Right cardiac atrium (tissue), 5 donors: ENCODE measurements at regions not wholly inside any gene's neighbourhood (a gene's known extent, or its start where the extent isn't known, plus 50 kb on each side); places are given as distances from the start of the nearest gene placed in this dataset.
A peak's percentile ranks its signal among the peaks of the same experiment; 100 is the strongest.
"Not testable (repeated sequence)": the region's sequence is repeated elsewhere in the genome, so short reads cannot be mapped to it uniquely, and the experiment has no call there.

Experiments
- ATAC-seq, 2 donors: fragments of 200-7000 bp; cut with Tn5 transposase; one replicate each; pipeline versions ENCODE4 v1.8.0 to v1.9.1; 2020; ENCODE audit warnings: moderate library complexity in 2 of 2, mild to moderate bottlenecking in 1 of 2
- DNase-seq, 3 donors: peaks; one replicate each; pipeline ENCODE4 v3.0.0-alpha.2; 2020
- H3K27ac ChIP-seq: one replicate; pipeline ENCODE4 v1.5.1; 2013; ENCODE audit warnings: mild to moderate bottlenecking, low read length, control low read depth, moderate library complexity
- H3K27me3 ChIP-seq: one replicate; pipeline ENCODE4 v1.6.1; 2013; ENCODE audit not compliant: control insufficient read depth, insufficient read depth
- H3K4me1 ChIP-seq: one replicate; pipeline ENCODE4 v1.6.1; 2013; ENCODE audit warnings: low read length; ENCODE audit not compliant: control insufficient read depth, insufficient read depth
- H3K4me3 ChIP-seq: one replicate; pipeline ENCODE4 v1.5.1; 2013; ENCODE audit warnings: low read length, control low read depth
- H3K9me3 ChIP-seq: one replicate; pipeline ENCODE4 v1.6.1; 2013; ENCODE audit warnings: low read length; ENCODE audit not compliant: control insufficient read depth
- WGBS: extraction: QIAGEN DNeasy Blood & Tissue Kit; methylation state at CpG from one replicate; pipeline ENCODE4 v1.1.7; 2013; 5-methylcytosine and 5-hydroxymethylcytosine counted together
- intact Hi-C, 4 donors: fragments of 100-400 bp; cut with DNase I; formaldehyde crosslinking; loops; one replicate each; pipeline versions ENCODE4 v1.11.0 to v1.14.0; 2022 to 2023
- donor health status: healthy with polysubstance abuse.
- donor health status: DM: no; HTN: yes; CAD: no.
- donor health status: DM: no; HTN: no; CAD: no.
- donor health status: DM: no; HTN: yes; CAD: no; lungs with severe emphysema.
- donor health status: DM: yes; HTN: yes; CAD: no.

GRCh38 chr21:38905752-38906151 lies 100.0 kb downstream of the ETS2 start:
- Histone ChIP-seq H3K27me3 (no peaks in the 10 kb centered on the region), H3K27ac (no peak overlapping the region), H3K4me3 (no peak overlapping the region), H3K4me1 (peaks cover 9% of the 10 kb centered on the region), H3K9me3 (no peaks in the 10 kb centered on the region)
- ATAC-seq (no peak), DNase-seq (no peak)
- intact Hi-C loops, result no loop called here
- WGBS, result 76% methylated on average over 8 of the region's 8 CpGs

- no peaks in the 10 kb centered on the region for H3K27me3 ChIP-seq
- no peak for DNase-seq
- ATAC-seq, result no peak
- no peaks in the 10 kb centered on the region for H3K9me3 ChIP-seq
- no peak overlapping the region for H3K4me3 ChIP-seq
- H3K27ac ChIP-seq, result no peak overlapping the region
- intact Hi-C loops, result no loop called here
- WGBS, result 89% methylated on average over 4 of the region's 4 CpGs
- H3K4me1 ChIP-seq, result peaks cover 9% of the 10 kb centered on the region
These were observed 99.6 kb downstream of the ETS2 start for GRCh38 chr21:38905328-38905727.

GRCh38 chr21:38903690-38904139 lies 98.0 kb downstream of the ETS2 start:
- Histone ChIP-seq H3K4me1 (peaks cover 8% of the 10 kb centered on the region), H3K27me3 (no peaks in the 10 kb centered on the region), H3K9me3 (no peaks in the 10 kb centered on the region), H3K27ac (peak overlapping the region; percentile 88), H3K4me3 (no peak overlapping the region)
- intact Hi-C loops, result no loop called here
- WGBS, result 49% methylated on average over 13 of the region's 13 CpGs
- ATAC-seq (peak; percentile 12 to 17), DNase-seq (peak in 2 of 3 donors; percentile 36 to 61)

- H3K9me3 ChIP-seq, result no peaks in the 10 kb centered on the region
- no peaks in the 10 kb centered on the region for H3K27me3 ChIP-seq
- DNase-seq, result no peak
- H3K27ac ChIP-seq, result peak overlapping the region; percentile 88
- intact Hi-C loops, result no loop called here
- ATAC-seq, result no peak
- H3K4me3 ChIP-seq, result no peak overlapping the region
- 89% methylated on average over 9 of the region's 9 CpGs for WGBS
- peaks cover 8% of the 10 kb centered on the region for H3K4me1 ChIP-seq
These were observed 97.1 kb downstream of the ETS2 start for GRCh38 chr21:38902608-38903445.

- no peaks in the 10 kb centered on the region for H3K9me3 ChIP-seq
- no peaks in the 10 kb centered on the region for H3K4me1 ChIP-seq
- intact Hi-C loops, result no loop called here
- H3K27ac ChIP-seq, result no peak overlapping the region
- 79% methylated on average over 2 of the region's 2 CpGs for WGBS
- H3K4me3 ChIP-seq, result no peak overlapping the region
- no peak for ATAC-seq
- DNase-seq, result no peak
- H3K27me3 ChIP-seq, result no peaks in the 10 kb centered on the region
These were observed 94.8 kb downstream of the ETS2 start for GRCh38 chr21:38900499-38900898.

GRCh38 chr21:38899985-38900384 lies 94.3 kb downstream of the ETS2 start:
- not testable (repeated sequence) for H3K4me1 ChIP-seq, ATAC-seq, H3K27ac ChIP-seq, H3K27me3 ChIP-seq, DNase-seq, H3K4me3 ChIP-seq, H3K9me3 ChIP-seq
- WGBS, result 88% methylated on average over 6 of the region's 6 CpGs
- intact Hi-C loops, result loop anchor here in 1 of 4 donors (5.0 kb wide), 1 partner anchor 93 kb away; the partner anchor contains the start of gene ETS2

GRCh38 chr21:38899277-38899947 lies 93.7 kb downstream of the ETS2 start:
- no peaks in the 10 kb centered on the region for H3K9me3 ChIP-seq
- 64% methylated on average over 3 of the region's 3 CpGs for WGBS
- ATAC-seq, result no peak
- no peaks in the 10 kb centered on the region for H3K4me1 ChIP-seq
- no peak overlapping the region for H3K27ac ChIP-seq
- no peak for DNase-seq
- no peaks in the 10 kb centered on the region for H3K27me3 ChIP-seq
- no peak overlapping the region for H3K4me3 ChIP-seq
- intact Hi-C loops, result loop anchor here in 1 of 4 donors (5.0 kb wide), 1 partner anchor 92 kb away; the partner anchor contains the start of gene ETS2

- Histone ChIP-seq H3K4me3 (no peak overlapping the region), H3K4me1 (no peaks in the 10 kb centered on the region), H3K9me3 (no peaks in the 10 kb centered on the region), H3K27me3 (no peaks in the 10 kb centered on the region), H3K27ac (no peak overlapping the region)
- ATAC-seq (no peak), DNase-seq (no peak)
- WGBS, result 77% methylated on average over 5 of the region's 5 CpGs
- intact Hi-C loops, result loop anchor here in 1 of 4 donors (5.0 kb wide), 1 partner anchor 91 kb away; the partner anchor contains the start of gene ETS2
These were observed 92.8 kb downstream of the ETS2 start for GRCh38 chr21:38898422-38899096.

GRCh38 chr21:38897532-38898421 lies 92.0 kb downstream of the ETS2 start:
- Histone ChIP-seq H3K27ac (no peak overlapping the region), H3K4me1 (no peaks in the 10 kb centered on the region), H3K4me3 (no peak overlapping the region), H3K27me3 (no peaks in the 10 kb centered on the region), H3K9me3 (no peaks in the 10 kb centered on the region)
- 57% methylated on average over 6 of the region's 6 CpGs for WGBS
- DNase-seq (no peak), ATAC-seq (peak in 1 of 2 donors; percentile 31)
- intact Hi-C loops, result loop anchor here in 1 of 4 donors (5.0 kb wide), 1 partner anchor 90 kb away; the partner anchor contains the start of gene ETS2

GRCh38 chr21:38894899-38895298 lies 89.2 kb downstream of the ETS2 start:
- H3K27ac ChIP-seq, result no peak overlapping the region
- no peaks in the 10 kb centered on the region for H3K27me3 ChIP-seq
- H3K9me3 ChIP-seq, result no peaks in the 10 kb centered on the region
- ATAC-seq, result no peak
- no peaks in the 10 kb centered on the region for H3K4me1 ChIP-seq
- no peak for DNase-seq
- H3K4me3 ChIP-seq, result no peak overlapping the region
- WGBS, result 93% methylated on average over 3 of the region's 3 CpGs
- intact Hi-C loops, result loop anchor here in 1 of 4 donors (5.0 kb wide), 1 partner anchor 88 kb away; the partner anchor contains the start of gene ETS2
